HG03196 (cell line): ENCODE measurements at regions not wholly inside any gene's neighbourhood (a gene's known extent, or its start where the extent isn't known, plus 50 kb on each side); places are given as distances from the start of the nearest gene placed in this dataset.
A peak's percentile ranks its signal among the peaks of the same experiment; 100 is the strongest.
"Not testable (repeated sequence)": the region's sequence is repeated elsewhere in the genome, so short reads cannot be mapped to it uniquely, and the experiment has no call there.

Source experiments
- ATAC-seq: cut with Tn5 transposase; IDR thresholded peaks from one replicate; pipeline ENCODE4 v1.9.1; 2021; ENCODE audit not compliant: unreplicated experiment

- ATAC-seq, result no peak
Measured at GRCh38 chr7:65509368-65510186, 135.9 kb downstream of the ZNF92 start.

GRCh38 chr7:65510187-65510538 lies 136.5 kb downstream of the ZNF92 start:
- ATAC-seq, result not testable (repeated sequence)

GRCh38 chr7:65519751-65520150 lies 146.1 kb downstream of the ZNF92 start:
- ATAC-seq, result not testable (repeated sequence)

DNA sequence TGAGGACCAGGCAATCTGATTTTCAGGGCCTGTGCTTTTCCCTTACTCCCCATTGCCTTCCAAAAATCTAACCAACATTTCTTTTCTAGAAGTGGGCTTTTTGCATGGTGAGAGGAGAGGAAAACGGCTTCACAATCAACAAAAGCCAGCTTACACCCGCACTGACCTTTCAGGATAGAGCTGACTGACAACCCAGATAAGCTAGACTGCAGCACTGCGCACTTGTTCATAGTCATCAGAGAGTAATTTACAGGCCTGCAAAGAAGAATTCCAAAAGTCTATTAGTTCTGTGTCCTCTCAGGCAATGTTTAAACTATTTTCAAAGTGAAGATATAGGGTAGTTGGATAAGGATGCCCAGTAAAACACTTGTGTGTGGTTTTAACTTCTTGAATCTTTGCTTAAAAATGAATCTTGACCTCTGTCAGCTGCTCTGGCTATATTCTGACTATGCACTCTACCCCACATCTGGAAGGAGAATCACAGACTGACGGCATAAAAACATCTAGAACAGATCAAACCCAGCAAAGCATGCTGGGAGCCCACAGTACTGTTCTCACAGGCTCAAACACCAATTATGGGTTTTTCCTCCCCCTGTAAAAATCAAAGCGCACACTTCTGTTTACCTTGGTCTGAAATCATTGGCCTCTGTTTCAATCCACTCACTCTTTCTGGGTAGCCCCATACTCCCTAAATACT lies 172.0 kb downstream of the ZNF92 start:
- ATAC-seq, result not testable (repeated sequence)

GRCh38 chr7:65549589-65550443 lies 176.2 kb downstream of the ZNF92 start:
- ATAC-seq, result not testable (repeated sequence)

DNA sequence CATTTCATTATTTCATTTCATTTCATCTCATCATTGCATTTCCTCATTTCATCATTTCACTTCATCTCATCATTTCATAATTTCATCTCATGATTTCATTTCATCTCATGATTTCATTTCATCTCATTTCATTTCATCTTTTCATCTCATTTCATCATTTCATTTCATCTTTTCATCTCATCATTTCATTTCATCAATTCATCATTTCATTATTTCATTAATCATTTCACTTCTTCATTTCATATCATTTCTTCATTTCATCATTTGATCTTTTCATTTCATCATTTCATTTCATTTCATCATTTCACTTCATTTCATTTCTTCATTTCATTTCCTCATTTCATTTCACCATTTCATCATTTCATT lies 176.8 kb downstream of the ZNF92 start:
- not testable (repeated sequence) for ATAC-seq

- ATAC-seq, result not testable (repeated sequence)
Measured at GRCh38 chr7:65551042-65551441, 177.4 kb downstream of the ZNF92 start.

- ATAC-seq, result not testable (repeated sequence)
Measured at GRCh38 chr7:65554553-65555476, 181.2 kb downstream of the ZNF92 start.

DNA sequence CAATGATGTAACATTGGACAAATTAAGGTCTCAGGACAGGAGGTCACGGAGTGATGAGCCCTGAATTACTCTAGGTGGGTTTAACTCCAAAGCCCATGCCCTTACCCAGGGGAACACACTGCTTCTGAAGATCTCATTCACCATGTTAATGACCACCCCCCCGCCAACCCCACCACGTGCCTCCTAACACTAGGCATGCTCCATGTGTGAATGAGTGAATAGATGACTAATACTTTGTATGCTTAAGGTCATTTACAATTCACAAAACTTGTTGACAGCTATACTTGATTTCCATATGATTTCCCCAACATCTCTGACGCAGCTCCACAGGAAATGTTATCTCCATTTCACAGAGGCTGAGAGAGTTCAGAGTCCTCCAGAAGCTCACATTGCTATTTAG lies 184.9 kb downstream of the ZNF92 start:
- ATAC-seq, result not testable (repeated sequence)

DNA sequence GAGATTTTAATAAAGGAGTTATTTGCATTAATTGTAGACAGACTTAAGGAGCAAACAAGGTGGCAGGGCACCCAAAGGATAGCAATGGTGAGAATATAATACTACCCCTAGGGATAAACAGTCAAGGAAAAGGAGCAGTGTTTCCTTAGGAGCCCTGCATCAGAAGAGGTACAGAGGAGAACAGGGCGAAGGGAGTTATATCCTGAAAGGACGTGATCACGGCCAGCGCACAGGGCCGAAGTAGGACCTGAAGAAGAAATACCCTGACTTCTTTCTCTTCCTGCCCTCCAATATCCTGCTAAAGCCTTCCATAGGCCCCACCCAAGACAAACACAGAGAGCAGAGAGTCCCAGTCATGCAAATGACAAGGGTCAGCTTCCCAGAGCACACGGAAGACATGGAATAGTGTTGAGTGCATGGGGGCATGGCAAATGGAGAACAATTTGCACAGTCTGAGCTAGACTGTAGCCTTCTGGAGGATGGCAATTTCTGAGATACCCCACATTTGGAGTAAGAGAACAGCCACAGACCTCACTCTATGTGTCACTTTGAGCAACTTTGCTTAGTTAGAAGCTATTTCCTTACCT lies 188.2 kb downstream of the ZNF92 start:
- ATAC-seq, result not testable (repeated sequence)

DNA sequence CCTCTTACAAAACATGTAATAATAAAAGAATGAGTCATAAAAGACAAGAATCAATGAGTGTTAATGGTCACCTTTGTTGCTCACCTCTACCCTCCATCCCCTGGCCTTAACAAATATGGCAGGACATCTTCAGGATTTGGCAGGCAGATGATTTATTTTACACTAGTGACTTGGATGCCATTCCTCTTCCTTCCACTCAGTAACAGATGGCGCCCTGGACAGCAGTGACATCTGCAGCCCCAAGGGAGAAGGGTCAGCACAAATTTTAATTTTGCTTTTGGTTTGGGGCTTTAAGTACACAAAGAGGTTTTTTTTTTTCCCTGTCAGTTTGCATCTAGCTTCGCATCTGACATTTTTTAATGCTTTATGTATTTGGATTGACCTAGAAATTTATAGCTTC lies 188.9 kb downstream of the ZNF92 start:
- ATAC-seq, result peak; percentile 73

DNA sequence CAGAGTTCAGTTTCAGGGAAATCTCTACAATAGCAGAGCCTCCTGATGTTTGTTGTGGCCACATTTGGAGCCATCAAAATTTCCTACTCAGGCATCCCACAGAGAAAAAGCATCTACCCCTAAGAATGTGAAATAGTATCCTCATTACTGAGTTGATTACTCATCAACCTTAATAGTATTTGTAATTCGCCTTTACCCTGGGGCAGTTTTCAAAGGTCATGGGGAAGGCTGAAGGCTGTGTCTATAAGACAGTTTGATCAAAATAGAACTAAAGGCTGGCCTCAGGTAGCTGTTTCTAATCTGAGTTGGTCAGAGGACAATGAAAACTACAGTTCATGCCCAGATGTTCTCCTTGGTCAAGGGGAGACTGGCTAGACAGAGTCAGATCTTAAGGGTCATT lies 189.7 kb downstream of the ZNF92 start:
- ATAC-seq, result not testable (repeated sequence)

GRCh38 chr7:65568226-65568625 lies 194.6 kb downstream of the ZNF92 start:
- not testable (repeated sequence) for ATAC-seq

DNA sequence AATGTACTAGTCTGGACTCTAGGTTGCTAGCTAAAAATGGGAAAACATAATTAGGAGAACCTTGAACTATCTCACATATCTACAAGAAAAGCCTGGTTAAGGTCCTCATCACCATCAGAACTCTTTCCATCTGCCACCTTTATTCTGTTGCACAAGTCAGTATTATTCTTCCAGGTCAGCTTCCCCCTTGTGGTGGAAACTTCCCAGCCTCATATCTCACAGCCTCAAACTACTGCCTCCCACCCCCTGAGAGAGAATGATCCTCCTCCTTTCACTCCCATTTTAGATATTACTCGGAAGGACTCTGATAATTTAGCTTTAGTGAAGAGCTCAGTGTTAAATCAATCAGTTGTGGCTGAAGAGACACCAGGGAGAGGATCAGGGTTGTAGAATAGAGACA lies 197.3 kb downstream of the ZNF92 start:
- not testable (repeated sequence) for ATAC-seq

- not testable (repeated sequence) for ATAC-seq
Measured at GRCh38 chr7:65572581-65572980, 198.9 kb downstream of the ZNF92 start.

- not testable (repeated sequence) for ATAC-seq
Measured at GRCh38 chr7:65576370-65576769, 202.7 kb downstream of the ZNF92 start.

- ATAC-seq, result not testable (repeated sequence)
Measured at GRCh38 chr7:65582518-65583119, 209.0 kb downstream of the ZNF92 start.

DNA sequence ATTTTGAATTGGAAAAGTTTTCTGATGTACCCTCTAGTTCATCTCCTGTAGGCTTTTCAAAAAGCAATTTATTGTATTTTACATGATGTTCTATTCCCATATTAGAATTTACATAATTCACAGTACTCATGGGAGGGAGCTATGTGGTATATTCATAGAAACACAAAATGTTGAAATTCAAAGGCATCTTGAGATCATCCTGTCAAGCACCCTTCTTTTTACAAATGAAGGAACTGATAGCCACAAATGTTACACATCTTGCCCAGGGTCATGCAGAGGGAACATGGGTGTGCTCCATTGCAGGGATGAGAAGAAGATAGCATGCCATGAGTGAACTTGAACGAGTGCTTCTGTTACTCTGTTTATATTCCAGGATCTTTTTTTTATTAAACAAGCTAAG lies 228.8 kb downstream of the ZNF92 start:
- ATAC-seq, result not testable (repeated sequence)

DNA sequence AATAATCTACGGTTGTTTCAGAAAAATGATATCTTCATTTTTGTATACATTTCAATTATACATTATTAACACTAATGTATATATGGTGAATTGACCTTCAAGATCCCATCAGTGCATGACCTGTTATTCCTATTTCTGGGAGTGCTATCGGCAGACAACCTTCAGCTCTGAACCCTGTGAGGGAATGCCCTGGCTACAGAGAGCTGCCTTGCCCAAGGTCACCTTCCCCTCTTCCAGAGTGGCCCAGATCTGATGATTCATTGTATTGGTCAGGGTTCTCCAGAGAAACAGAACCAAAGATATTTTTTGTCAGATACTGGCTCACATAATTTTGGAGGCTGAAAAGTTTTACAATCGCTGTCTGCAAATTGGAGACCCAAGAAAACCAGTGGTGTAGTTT lies 235.5 kb downstream of the ZNF92 start:
- ATAC-seq, result no peak
